Central memory CD4-positive, alpha-beta T cell (primary cell): ENCODE measurements at regions not wholly inside any gene's neighbourhood (a gene's known extent, or its start where the extent isn't known, plus 50 kb on each side); places are given as distances from the start of the nearest gene placed in this dataset.
"Not testable (repeated sequence)": the region's sequence is repeated elsewhere in the genome, so short reads cannot be mapped to it uniquely, and the experiment has no call there.

ENCODE experiments used
- DNase-seq: peaks from one replicate; pipeline ENCODE4 v3.0.0; 2022

- DNase-seq = no peak
Observed at GRCh38 chr16:65704866-65705265, 583.0 kb upstream of the CDH11 start.

DNA sequence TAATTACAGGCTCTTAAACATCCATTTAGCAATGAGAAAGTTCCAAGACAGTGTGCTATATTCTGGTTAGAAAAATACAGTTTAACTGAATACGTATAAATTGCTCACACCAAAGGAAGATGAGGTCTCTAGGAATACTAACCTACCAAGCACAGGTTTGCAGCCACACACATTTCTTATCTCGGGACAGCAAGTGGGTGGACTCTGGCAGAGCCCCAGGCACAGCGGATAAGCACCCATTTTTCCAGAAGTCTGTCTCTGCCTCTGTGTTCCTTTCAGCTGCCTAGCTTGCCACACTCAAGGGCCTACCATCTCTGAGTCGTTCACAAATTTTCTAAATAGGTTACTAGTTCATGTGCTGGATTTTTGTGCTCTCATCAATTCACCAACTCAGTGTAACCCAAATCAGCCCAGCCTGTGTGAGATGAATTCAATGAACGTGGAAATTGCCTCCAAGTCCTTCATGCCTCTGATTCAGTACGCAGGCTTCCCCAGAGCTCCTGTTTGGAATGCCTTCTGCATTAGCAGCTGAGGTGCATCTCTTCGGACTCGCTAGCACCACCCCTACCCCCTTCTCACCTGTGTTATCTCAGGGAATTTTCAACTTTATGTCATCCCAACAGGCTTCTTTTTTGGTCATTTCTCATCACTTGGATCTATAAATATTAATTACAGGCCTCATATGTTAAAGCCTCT is 581.0 kb upstream of the CDH11 start:
- DNase-seq = no peak

DNA sequence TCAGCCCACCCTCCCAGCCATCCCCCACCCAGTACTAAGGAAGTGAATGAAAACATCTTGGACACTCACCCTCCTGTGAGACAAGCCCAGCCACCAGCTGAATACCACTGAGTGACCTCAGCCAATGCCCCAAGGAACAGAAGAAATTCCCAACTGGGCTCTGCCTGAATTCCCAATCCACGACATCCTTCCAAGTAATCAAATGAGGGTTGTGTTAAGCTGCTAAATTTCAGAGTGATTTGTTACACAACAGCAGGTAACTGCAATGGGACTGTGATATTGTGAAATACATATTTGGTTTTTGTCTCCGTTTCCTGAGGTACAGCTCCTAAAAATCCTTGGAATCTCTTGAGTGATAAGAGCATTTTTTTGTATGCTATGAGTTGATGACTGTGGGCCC is 578.7 kb upstream of the CDH11 start:
- no peak for DNase-seq

GRCh38 chr16:65698791-65699321 is 577.0 kb upstream of the CDH11 start:
- DNase-seq = no peak

- DNase-seq = no peak
Observed at GRCh38 chr16:65697521-65697920, 575.7 kb upstream of the CDH11 start.

GRCh38 chr16:65697065-65697464 is 575.2 kb upstream of the CDH11 start:
- DNase-seq = no peak

- DNase-seq = not testable (repeated sequence)
Observed at GRCh38 chr16:65691846-65692245, 570.0 kb upstream of the CDH11 start.

GRCh38 chr16:65689726-65690125 is 567.9 kb upstream of the CDH11 start:
- DNase-seq = no peak

DNA sequence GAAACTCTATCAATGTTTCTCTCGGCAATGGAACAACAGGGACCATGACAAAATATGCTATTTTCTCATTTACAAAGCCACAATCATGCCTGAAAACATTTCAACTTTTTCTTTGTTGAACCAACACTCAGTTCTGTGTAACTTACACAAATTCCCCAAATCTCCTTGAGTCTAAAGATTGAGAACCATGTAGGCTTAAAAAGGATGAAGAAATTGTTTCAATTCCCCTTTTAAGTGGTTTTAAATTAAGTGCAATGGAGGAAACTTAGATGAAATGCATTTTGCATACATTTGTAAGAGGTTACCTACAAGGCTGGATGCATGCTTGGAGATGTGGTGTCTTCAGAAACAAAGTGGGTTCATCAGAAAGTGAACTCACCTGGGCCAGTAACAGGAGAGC is 566.4 kb upstream of the CDH11 start:
- no peak for DNase-seq

GRCh38 chr16:65684230-65684629 is 562.4 kb upstream of the CDH11 start:
- DNase-seq = no peak

- no peak for DNase-seq
Observed at GRCh38 chr16:65681406-65681805, 559.5 kb upstream of the CDH11 start.

- no peak for DNase-seq
Observed at GRCh38 chr16:65679785-65680184, 557.9 kb upstream of the CDH11 start.

DNA sequence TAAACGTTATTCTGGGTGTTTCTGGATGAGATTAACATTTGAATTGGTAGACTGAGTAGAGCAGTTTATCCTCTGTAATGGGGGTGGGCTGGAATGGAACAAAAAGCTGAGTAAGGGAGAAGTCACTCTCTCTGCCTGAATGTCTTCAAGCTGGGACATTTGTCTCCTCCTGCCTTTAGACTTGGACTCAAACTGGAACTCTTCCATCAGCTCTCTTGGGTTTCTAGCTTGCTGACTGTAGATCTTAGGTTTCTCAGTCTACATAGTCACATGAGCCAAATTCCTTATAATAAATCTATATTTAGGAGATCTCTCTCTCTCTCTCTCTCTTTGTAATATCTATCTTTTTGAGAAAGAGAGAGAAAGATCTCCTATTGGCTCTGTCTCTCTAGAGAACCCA is 553.3 kb upstream of the CDH11 start:
- no peak for DNase-seq

GRCh38 chr16:65672960-65673359 is 551.1 kb upstream of the CDH11 start:
- DNase-seq = no peak

DNA sequence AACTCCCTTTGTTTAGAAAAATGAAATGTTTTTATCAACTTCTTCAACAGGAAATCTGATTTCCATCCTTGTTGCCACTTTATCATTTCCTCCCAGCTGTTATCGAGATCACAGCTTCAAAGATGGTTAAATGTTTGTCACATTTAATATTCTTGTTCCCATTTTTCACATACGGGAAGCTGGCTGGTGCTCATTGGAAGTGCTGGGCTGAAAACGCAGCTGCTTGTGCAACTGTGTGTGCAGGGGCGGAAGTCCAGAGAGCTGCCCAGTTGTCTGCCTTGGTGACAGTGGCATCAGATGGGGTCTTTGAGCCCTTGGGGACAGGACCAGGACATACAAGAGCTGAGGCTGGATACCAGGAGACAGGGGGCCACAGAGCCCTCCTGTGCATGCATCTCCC is 549.2 kb upstream of the CDH11 start:
- DNase-seq = no peak

DNA sequence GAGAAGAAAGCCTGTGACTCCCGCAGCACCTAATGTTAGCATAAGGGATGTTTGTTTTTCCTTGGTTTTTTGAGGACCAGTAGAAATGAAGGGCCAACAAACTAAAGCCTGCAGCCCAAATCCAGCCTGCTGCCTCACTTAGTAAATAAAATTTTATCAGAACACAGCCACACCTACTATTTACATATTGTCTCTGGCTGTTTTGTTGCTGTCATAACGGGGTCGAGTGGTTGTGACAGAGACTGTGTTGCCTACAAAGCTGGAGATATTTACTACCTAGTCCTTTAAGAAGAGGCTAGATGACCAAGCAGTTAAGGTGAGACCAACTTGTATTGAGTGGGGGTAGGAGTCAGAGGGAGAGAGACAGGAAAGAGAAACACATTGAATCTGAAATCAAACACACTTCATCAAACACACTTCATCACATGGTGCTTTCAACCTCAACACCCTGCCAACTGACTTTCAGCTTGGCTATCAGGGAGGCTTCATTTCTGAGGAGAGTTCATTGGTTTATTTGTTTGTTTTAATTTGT is 546.3 kb upstream of the CDH11 start:
- DNase-seq = no peak

- DNase-seq = no peak
Observed at GRCh38 chr16:65667011-65667578, 545.2 kb upstream of the CDH11 start.

GRCh38 chr16:65666132-65666941 is 544.5 kb upstream of the CDH11 start:
- DNase-seq = no peak

DNA sequence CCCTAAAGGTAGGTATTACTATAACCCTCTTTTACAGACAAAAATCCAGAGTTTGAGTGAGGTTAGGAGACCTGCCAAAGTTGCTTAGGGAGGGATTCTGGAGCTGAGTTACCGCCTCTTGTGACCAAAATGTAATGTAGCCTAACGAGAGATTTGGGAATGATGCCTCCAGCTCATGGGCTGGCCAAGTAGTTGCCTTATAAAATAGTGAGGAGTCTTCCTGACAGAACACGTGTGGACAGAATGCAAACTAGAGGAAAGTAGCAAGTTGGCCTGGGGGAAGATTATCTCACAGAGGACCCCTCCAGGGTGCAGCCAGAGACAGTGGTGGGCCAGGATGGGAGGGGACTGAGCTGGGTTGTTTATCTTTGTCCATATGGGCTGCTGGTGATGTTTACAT is 543.7 kb upstream of the CDH11 start:
- no peak for DNase-seq

DNA sequence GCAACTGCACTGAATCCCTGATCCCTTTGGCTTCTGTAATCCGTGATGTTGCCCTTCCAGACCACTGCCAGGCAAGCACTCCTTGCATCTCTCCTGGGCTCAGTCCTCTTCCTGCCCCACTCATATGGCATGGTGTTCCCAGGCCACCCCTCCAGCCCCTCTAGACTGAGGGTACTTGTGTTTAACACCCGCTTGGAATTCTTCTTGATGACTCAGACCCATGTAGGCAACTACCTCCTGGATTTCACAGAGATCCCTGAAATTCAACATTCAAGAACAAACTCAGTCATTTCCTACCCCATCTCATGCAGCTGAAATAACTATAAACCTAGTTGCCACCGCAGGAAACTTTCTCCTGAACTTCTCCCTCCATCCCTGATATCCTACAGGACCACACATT is 541.9 kb upstream of the CDH11 start:
- no peak for DNase-seq

GRCh38 chr16:65662256-65662655 is 540.4 kb upstream of the CDH11 start:
- no peak for DNase-seq

- DNase-seq = no peak
Observed at GRCh38 chr16:65661558-65661957, 539.7 kb upstream of the CDH11 start.

DNA sequence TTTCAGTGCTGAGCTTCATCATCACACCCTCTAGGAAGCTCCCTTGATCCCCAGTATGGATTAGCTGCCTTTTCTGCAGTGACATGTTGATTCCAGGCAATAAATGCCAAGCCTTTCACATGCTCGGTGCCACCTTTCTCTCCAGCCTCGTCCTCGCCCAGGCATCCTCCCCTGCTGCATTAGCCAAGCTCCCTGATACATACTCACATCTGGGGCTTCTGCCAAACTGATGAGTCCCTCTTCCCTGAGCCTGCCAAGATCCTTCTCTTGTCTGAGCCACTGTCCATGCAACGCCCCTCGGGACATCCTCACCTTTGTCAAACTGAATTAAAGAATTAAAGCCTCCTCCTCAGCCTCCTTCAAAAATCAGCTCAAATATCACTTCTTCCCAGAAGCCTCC is 538.5 kb upstream of the CDH11 start:
- DNase-seq = no peak

DNA sequence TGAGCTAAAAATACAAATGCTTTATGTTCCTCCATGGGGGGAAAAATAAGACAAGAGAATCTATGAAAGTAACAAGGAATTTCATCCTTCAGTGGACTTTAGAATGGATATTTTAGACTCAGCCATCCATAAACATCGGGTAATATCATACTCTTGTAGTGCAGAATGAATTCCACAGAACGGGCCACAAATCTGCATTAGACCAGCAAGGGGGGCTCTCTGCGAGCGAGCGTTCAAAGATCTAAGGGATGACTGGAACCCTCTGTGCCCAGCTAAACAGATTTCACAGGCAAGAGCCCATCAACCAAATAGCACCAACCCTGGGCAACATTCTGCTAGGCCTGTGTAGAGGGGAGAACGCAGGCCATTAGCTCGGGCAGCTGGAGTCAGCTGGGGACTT is 537.9 kb upstream of the CDH11 start:
- no peak for DNase-seq
